ENCODE measurements at regions not wholly inside any gene's neighbourhood (a gene's known extent, or its start where the extent isn't known, plus 50 kb on each side); places are given as distances from the start of the nearest gene placed in this dataset.
"Not testable (repeated sequence)": the region's sequence is repeated elsewhere in the genome, so short reads cannot be mapped to it uniquely, and the experiment has no call there.

DNA sequence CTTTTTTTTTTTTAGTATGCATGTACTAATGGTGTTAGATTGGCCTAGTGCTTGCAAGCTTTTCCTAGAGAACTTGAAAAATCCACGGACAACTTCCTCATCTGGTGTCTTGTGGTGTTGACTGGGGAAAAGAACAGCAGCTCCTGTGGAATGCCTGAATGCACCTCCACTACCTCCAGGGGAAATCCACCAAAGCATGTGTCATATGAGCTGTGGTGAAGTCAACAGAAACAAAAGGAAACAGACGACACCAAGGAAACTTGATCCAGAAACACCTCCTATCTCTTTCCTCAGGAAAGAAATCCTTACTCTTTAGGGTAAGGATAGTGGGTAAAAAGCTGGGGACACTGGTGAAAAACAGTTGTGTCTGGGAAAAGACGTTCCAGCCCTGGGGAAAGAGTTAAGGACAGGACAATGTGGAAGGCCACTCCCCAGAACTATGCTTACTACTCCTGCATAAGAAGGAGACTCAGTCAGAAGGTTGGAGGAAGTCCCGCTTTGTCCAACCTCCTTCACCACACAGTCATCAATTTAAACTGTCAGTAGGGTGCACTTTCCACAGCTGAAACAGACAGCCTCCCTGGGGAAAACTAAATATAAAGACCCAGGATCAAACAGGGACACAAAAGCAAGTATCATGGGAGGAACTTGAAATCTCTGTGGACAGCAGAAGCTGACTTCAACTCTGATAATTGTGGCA lies 468.8 kb downstream of the TMEM121 start:
- H3K9me3 ChIP-seq (ENCODE audit: control insufficient read depth in 4 of 4, low read length in 3 of 4); H3K27me3 ChIP-seq (ENCODE audit: control insufficient read depth in 4 of 4, insufficient read depth in 4 of 4, low read length in 3 of 4); H3K27ac ChIP-seq (ENCODE audit: low read depth in 1 of 2, low read length in 2 of 2); H3K36me3 ChIP-seq (ENCODE audit: control insufficient read depth in 4 of 4, insufficient read depth in 3 of 4, low read depth in 1 of 4, low read length in 3 of 4); H3K4me1 ChIP-seq (ENCODE audit: control insufficient read depth in 4 of 4, insufficient read depth in 4 of 4, low read length in 3 of 4); DNase-seq (ENCODE audit: low spot score); H3K4me3 ChIP-seq (ENCODE audit: low read depth in 1 of 3, low read length in 3 of 3); H3K9ac ChIP-seq (ENCODE audit: low read depth in 1 of 2, low read length in 2 of 2): not testable (repeated sequence)
- 46% methylated on average over 4 of the region's 4 CpGs for WGBS

DNA sequence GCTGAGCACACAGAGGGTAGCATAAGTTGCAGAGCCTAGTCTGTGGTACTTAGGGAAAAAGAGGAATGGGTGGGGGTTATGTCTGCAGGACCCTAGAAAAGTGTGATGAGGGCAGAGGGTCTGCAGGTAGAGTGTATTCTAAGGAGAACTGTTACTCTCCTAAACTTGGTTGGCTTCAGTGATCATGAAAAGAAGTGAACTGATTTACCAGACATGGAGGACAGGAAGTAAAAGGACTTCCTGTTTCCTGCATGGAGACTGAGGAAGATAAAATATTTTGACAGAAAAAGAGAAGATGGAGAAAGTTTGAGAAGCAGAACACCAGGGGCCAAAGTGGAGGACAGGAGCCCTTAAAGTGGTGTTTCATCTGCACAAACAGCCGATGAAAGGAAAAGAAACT lies 472.2 kb downstream of the TMEM121 start:
- not testable (repeated sequence) for H3K4me1 ChIP-seq (ENCODE audit: control insufficient read depth in 4 of 4, insufficient read depth in 4 of 4, low read length in 3 of 4); H3K9ac ChIP-seq (ENCODE audit: low read depth in 1 of 2, low read length in 2 of 2); H3K27me3 ChIP-seq (ENCODE audit: control insufficient read depth in 4 of 4, insufficient read depth in 4 of 4, low read length in 3 of 4); H3K27ac ChIP-seq (ENCODE audit: low read depth in 1 of 2, low read length in 2 of 2); H3K36me3 ChIP-seq (ENCODE audit: control insufficient read depth in 4 of 4, insufficient read depth in 3 of 4, low read depth in 1 of 4, low read length in 3 of 4); H3K4me3 ChIP-seq (ENCODE audit: low read depth in 1 of 3, low read length in 3 of 3); H3K9me3 ChIP-seq (ENCODE audit: control insufficient read depth in 4 of 4, low read length in 3 of 4); DNase-seq (ENCODE audit: low spot score)
- 90% methylated on average over 1 of the region's 1 CpG for WGBS

DNA sequence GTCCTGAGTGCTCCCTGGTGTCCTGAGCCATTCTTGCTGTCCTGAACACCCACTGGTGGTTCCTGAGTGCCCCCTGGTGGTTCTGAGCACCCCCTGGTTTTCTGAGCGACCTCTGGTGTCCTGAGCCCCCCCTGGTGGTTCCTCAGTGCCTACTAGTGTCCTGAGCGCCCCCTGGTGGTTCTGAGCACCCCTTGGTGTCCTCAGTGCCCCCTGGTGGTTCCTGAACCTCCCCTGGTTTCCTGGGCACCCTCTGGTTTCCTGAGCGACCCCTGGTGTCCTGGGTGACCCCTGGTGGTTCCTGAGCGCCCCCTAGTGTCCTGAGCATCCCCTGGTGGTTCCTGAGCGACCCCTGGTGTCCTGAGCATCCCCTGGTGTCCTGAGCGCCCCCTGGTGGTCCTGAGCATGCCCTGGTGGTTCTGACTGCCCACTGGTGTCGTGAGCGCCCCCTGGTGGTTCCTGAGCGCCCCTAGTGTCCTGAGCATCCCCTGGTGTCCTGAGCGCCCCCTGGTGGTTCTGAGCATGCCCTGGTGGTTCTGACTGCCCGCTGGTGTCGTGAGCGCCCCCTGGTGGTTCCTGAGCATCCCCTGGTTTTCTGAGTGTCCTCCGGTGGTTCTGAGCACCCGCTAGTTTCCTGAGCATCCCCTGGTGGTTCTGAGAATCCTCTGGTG lies 473.1 kb downstream of the TMEM121 start:
- H3K4me1 ChIP-seq (ENCODE audit: control insufficient read depth in 4 of 4, insufficient read depth in 4 of 4, low read length in 3 of 4): no peaks in the 10 kb centered on the region
- no peak overlapping the region for H3K27ac ChIP-seq (ENCODE audit: low read depth in 1 of 2, low read length in 2 of 2)
- H3K4me3 ChIP-seq (ENCODE audit: low read depth in 1 of 3, low read length in 3 of 3): no peak overlapping the region
- H3K27me3 ChIP-seq (ENCODE audit: control insufficient read depth in 4 of 4, insufficient read depth in 4 of 4, low read length in 3 of 4): no peaks in the 10 kb centered on the region
- DNase-seq (ENCODE audit: low spot score): peak; percentile 74
- 62% methylated on average over 15 of the region's 15 CpGs for WGBS
- no peaks in the 10 kb centered on the region for H3K36me3 ChIP-seq (ENCODE audit: control insufficient read depth in 4 of 4, insufficient read depth in 3 of 4, low read depth in 1 of 4, low read length in 3 of 4)
- H3K9ac ChIP-seq (ENCODE audit: low read depth in 1 of 2, low read length in 2 of 2): no peak overlapping the region
- TF ChIP-seq, protein P1, sequence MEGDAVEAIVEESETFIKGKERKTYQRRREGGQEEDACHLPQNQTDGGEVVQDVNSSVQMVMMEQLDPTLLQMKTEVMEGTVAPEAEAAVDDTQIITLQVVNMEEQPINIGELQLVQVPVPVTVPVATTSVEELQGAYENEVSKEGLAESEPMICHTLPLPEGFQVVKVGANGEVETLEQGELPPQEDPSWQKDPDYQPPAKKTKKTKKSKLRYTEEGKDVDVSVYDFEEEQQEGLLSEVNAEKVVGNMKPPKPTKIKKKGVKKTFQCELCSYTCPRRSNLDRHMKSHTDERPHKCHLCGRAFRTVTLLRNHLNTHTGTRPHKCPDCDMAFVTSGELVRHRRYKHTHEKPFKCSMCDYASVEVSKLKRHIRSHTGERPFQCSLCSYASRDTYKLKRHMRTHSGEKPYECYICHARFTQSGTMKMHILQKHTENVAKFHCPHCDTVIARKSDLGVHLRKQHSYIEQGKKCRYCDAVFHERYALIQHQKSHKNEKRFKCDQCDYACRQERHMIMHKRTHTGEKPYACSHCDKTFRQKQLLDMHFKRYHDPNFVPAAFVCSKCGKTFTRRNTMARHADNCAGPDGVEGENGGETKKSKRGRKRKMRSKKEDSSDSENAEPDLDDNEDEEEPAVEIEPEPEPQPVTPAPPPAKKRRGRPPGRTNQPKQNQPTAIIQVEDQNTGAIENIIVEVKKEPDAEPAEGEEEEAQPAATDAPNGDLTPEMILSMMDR (IDR thresholded peaks at IDR 0.05; ENCODE audit: low read depth, low read length, missing input control): peak; percentile 68
- TF ChIP-seq FOXA2 (IDR thresholded peaks at IDR 0.05) (no peak), RAD21 (IDR thresholded peaks at IDR 0.05) (peak; percentile 63 to 64)
- H3K9me3 ChIP-seq (ENCODE audit: control insufficient read depth in 4 of 4, low read length in 3 of 4): no peaks in the 10 kb centered on the region

DNA sequence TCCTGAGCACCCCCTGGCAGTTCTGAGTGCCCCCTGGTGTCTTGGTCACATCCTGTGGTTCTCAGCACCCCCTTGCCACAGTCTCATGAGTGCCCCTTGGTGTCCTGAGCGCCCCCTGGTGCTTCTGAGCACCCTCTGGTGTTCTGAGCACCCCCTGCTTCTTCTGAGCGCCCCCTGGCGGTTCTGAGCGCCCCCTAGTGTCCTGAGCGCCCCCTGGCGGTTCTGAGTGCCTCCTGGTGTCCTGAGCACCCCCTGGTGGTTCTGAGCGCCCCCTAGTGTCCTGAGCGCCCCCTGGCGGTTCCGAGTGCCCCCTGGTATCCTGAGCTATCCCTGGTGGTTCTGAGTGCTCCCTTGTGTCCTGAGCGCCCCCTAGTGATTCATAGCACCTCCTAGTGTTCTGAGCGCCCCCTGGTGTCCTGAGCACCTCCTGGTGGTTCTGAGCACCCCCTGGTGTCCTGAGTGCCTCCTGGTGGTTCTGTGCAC lies 473.7 kb downstream of the TMEM121 start:
- H3K27me3 ChIP-seq (ENCODE audit: control insufficient read depth in 4 of 4, insufficient read depth in 4 of 4, low read length in 3 of 4); H3K9me3 ChIP-seq (ENCODE audit: control insufficient read depth in 4 of 4, low read length in 3 of 4); H3K4me1 ChIP-seq (ENCODE audit: control insufficient read depth in 4 of 4, insufficient read depth in 4 of 4, low read length in 3 of 4); DNase-seq (ENCODE audit: low spot score); H3K9ac ChIP-seq (ENCODE audit: low read depth in 1 of 2, low read length in 2 of 2); H3K27ac ChIP-seq (ENCODE audit: low read depth in 1 of 2, low read length in 2 of 2); H3K36me3 ChIP-seq (ENCODE audit: control insufficient read depth in 4 of 4, insufficient read depth in 3 of 4, low read depth in 1 of 4, low read length in 3 of 4); H3K4me3 ChIP-seq (ENCODE audit: low read depth in 1 of 3, low read length in 3 of 3): not testable (repeated sequence)
- 47% methylated on average over 12 of the region's 12 CpGs for WGBS

DNA sequence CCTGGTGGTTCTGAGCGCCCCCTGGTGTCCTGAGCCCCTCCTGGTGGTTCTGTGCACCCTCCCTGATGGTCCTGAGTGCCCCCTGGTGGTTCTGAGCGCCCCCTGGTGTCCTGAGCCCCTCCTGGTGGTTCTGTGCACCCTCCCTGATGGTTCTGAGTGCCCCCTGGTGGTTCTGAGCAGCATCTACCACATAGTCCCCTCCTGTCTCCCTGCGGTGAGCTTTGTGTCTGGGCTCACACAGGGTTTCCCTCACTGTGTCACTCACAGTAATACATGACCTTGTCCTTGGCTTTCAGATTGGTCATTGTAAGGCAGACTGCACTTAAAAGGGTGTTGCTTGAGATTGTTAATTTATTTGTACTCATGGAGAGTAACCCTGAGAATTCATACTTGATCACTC lies 474.9 kb downstream of the TMEM121 start:
- not testable (repeated sequence) for DNase-seq (ENCODE audit: low spot score); H3K4me3 ChIP-seq (ENCODE audit: low read depth in 1 of 3, low read length in 3 of 3); H3K9me3 ChIP-seq (ENCODE audit: control insufficient read depth in 4 of 4, low read length in 3 of 4); H3K36me3 ChIP-seq (ENCODE audit: control insufficient read depth in 4 of 4, insufficient read depth in 3 of 4, low read depth in 1 of 4, low read length in 3 of 4); H3K4me1 ChIP-seq (ENCODE audit: control insufficient read depth in 4 of 4, insufficient read depth in 4 of 4, low read length in 3 of 4); H3K9ac ChIP-seq (ENCODE audit: low read depth in 1 of 2, low read length in 2 of 2); H3K27me3 ChIP-seq (ENCODE audit: control insufficient read depth in 4 of 4, insufficient read depth in 4 of 4, low read length in 3 of 4); H3K27ac ChIP-seq (ENCODE audit: low read depth in 1 of 2, low read length in 2 of 2)
- WGBS: 58% methylated on average over 2 of the region's 3 CpGs
- TF ChIP-seq, protein P1 (IDR thresholded peaks at IDR 0.05; ENCODE audit: low read depth, low read length, missing input control): peak; percentile 7
